Heart right ventricle (tissue), 16 donors: ENCODE measurements at regions not wholly inside any gene's neighbourhood (a gene's known extent, or its start where the extent isn't known, plus 50 kb on each side); places are given as distances from the start of the nearest gene placed in this dataset.

ENCODE experiments used
- ATAC-seq, 8 donors: fragments of 200-7000 bp; cut with Tn5 transposase; one replicate each; pipeline ENCODE4 v1.9.1; 2020; ENCODE audit warnings: mild to moderate bottlenecking in 8 of 8, moderate library complexity in 8 of 8, moderate number of reproducible peaks in 1 of 8
- DNase-seq, 2 donors: peaks; one replicate each; pipeline ENCODE4 v3.0.0-alpha.2; 2020
- H3K27ac ChIP-seq, 10 donors: fragments of 200-600 bp; sonication (generic) in 2 of 10; one replicate each; pipeline versions ENCODE4 v1.5.0 to v1.8.0; 2020 to 2022; ENCODE audit warnings: mild to moderate bottlenecking in 3 of 10
- H3K27me3 ChIP-seq, 7 donors: fragments of 200-600 bp; one replicate each; pipeline ENCODE4 v1.8.0; 2021 to 2022; ENCODE audit warnings: mild to moderate bottlenecking in 2 of 7
- H3K36me3 ChIP-seq, 9 donors: fragments of 200-600 bp; sonication (generic) in 1 of 9; one replicate each; pipeline versions ENCODE4 v1.5.0 to v1.8.0; 2020 to 2022; ENCODE audit warnings: mild to moderate bottlenecking in 2 of 9
- H3K4me1 ChIP-seq, 9 donors: fragments of 200-600 bp; sonication (generic) in 1 of 9; one replicate each; pipeline versions ENCODE4 v1.5.0 to v1.8.0; 2020 to 2022; ENCODE audit warnings: mild to moderate bottlenecking in 4 of 9
- H3K4me3 ChIP-seq, 10 donors: fragments of 200-600 bp; sonication (generic) in 2 of 10; one replicate each; pipeline versions ENCODE4 v1.5.0 to v1.8.0; 2020 to 2022; ENCODE audit warnings: mild to moderate bottlenecking in 7 of 10, moderate library complexity in 2 of 10
- H3K9me3 ChIP-seq, 11 donors: fragments of 200-600 bp in 10 of 11; sonication (generic) in 2 of 11; one replicate each; pipeline versions ENCODE4 v1.5.0 to v1.8.0; 2013 to 2022; ENCODE audit warnings: mild to moderate bottlenecking in 2 of 11, control low read depth in 1 of 11, moderate library complexity in 1 of 11
- CTCF ChIP-seq, 9 donors: fragments of 200-600 bp; sonication (generic) in 2 of 9; IDR thresholded peaks; one replicate each; pipeline versions ENCODE4 v1.5.0 to v1.8.0; 2021 to 2022; ENCODE audit warnings: antibody characterized with exemption in 9 of 9, mild to moderate bottlenecking in 5 of 9, moderate library complexity in 1 of 9
- WGBS, 2 donors: extraction: QIAGEN DNeasy Blood & Tissue Kit; methylation state at CpG; one replicate each; pipeline ENCODE4 v1.1.7; 2013; ENCODE audit warnings: inconsistent platforms in 1 of 2; 5-methylcytosine and 5-hydroxymethylcytosine counted together
- intact Hi-C, 10 donors: fragments of 100-400 bp; cut with DNase I; formaldehyde crosslinking; loops; one replicate each; pipeline versions ENCODE4 v1.11.1 to v1.14.2; 2022
- donor health status: Arrhythmogenic right ventricular cardiomyopathy.
- donor health status: ischemic (EF 13 %, LVEDD 7.1; RV severe dilation, severe dysfunction).
- donor health status: healthy with polysubstance abuse.
- donor health status: DM: no; HTN: yes; CAD: no.
- donor health status: DM: no; HTN: no; CAD: no.
- donor health status: ischemic (EF 25% LVEDD 6.9; RV normal size, moderate dysfunction).
- donor health status: ischemic (EF 25% LVEDD 5.7; RV mildly dilated, moderate dysfunction).
- donor health status: healthy.
- donor health status: DM: yes; HTN: yes; CAD: no.
- donor health status: Ischemic cardiomyopathy.
- donor health status: ischemic (EF 35%, LVEDD 5.7; RV mildly dilated, moderate dysfunction).
- donor health status: nonischemic (EF 11% LVEDD 7.7; RV severe dilation, severe dysfunction).
- donor health status: DM: yes; HTN: yes; CAD: no.
- donor health status: PGD.
- donor health status: ischemic (EF 29% LVEDD 5.4; RV normal size, mild dysfunction).
- donor health status: nonischemic (EF 23%, LVEDD 6.1; RV moderate dilation, normal function).

GRCh38 chr19:32041681-32042292 is 303.6 kb upstream of the ZNF507 start:
- intact Hi-C loops: loop anchor here in 7 of 10 donors (5.0 to 10.0 kb wide), 6 partner anchors 181 to 1357 kb away; no protein-coding TSS in a partner anchor

GRCh38 chr19:32047788-32048187 is 297.6 kb upstream of the ZNF507 start:
- WGBS, 2 donors: 74 to 77% methylated on average over 5 of the region's 5 CpGs
- no peaks in the 10 kb centered on the region for H3K9me3 ChIP-seq
- H3K36me3 ChIP-seq: no peaks in the 10 kb centered on the region
- ATAC-seq: no peak
- no peaks in the 10 kb centered on the region for H3K4me1 ChIP-seq
- no peak for TF ChIP-seq CTCF (IDR thresholded peaks at IDR 0.05)
- no peak overlapping the region for H3K4me3 ChIP-seq
- peaks cover 0 to 41% (median 30%) of the 10 kb centered on the region in 7 donors for H3K27me3 ChIP-seq
- DNase-seq: no peak
- intact Hi-C loops: loop anchor here in 7 of 10 donors (10.0 kb wide), 3 partner anchors 177 to 1363 kb away; no protein-coding TSS in a partner anchor
- H3K27ac ChIP-seq: no peak overlapping the region

More at GRCh38 chr19:32041681-32042292, 303.6 kb upstream of the ZNF507 start:
- H3K4me3 ChIP-seq: peak overlapping the region in 8 of 10 donors; percentile 16 to 47 (median 36)
- no peak overlapping the region for H3K27ac ChIP-seq
- 2 to 4% methylated on average over 23 of the region's 23 CpGs for WGBS, 2 donors
- peaks cover 0 to 59% (median 43%) of the 10 kb centered on the region in 7 donors for H3K27me3 ChIP-seq
- H3K4me1 ChIP-seq: peaks cover 0 to 11% (median 0%) of the 10 kb centered on the region in 9 donors
- TF ChIP-seq CTCF (IDR thresholded peaks at IDR 0.05): peak; percentile 40 to 82 (median 72)
- DNase-seq: peak; percentile 27 to 57
- H3K36me3 ChIP-seq: no peaks in the 10 kb centered on the region
- ATAC-seq: no peak
- H3K9me3 ChIP-seq: no peaks in the 10 kb centered on the region

- no peaks in the 10 kb centered on the region for H3K4me1 ChIP-seq
- DNase-seq (no peak), ATAC-seq (no peak)
- no peaks in the 10 kb centered on the region for H3K9me3 ChIP-seq
- H3K27ac ChIP-seq: no peak overlapping the region
- no peaks in the 10 kb centered on the region for H3K36me3 ChIP-seq
- TF ChIP-seq CTCF (IDR thresholded peaks at IDR 0.05): no peak
- WGBS, 2 donors: 70 to 72% methylated on average over 3 of the region's 3 CpGs
- intact Hi-C loops: no loop called here
- no peaks in the 10 kb centered on the region for H3K27me3 ChIP-seq
- no peak overlapping the region for H3K4me3 ChIP-seq
Measured at GRCh38 chr19:32053376-32053775, 292.0 kb upstream of the ZNF507 start.

GRCh38 chr19:32053861-32054260 is 291.5 kb upstream of the ZNF507 start:
- Histone ChIP-seq H3K4me3 (no peak overlapping the region), H3K9me3 (no peaks in the 10 kb centered on the region), H3K4me1 (no peaks in the 10 kb centered on the region), H3K27ac (no peak overlapping the region), H3K27me3 (no peaks in the 10 kb centered on the region), H3K36me3 (no peaks in the 10 kb centered on the region)
- no peak for ATAC-seq
- DNase-seq: no peak
- TF ChIP-seq CTCF (IDR thresholded peaks at IDR 0.05): no peak
- WGBS, 2 donors: 81 to 82% methylated on average over 10 of the region's 10 CpGs
- intact Hi-C loops: loop anchor here in 1 of 10 donors (1.0 kb wide), 1 partner anchor 78 kb away; no protein-coding TSS in a partner anchor
